ENCODE measurements at regions not wholly inside any gene's neighbourhood (a gene's known extent, or its start where the extent isn't known, plus 50 kb on each side); places are given as distances from the start of the nearest gene placed in this dataset.
"Not testable (repeated sequence)": the region's sequence is repeated elsewhere in the genome, so short reads cannot be mapped to it uniquely, and the experiment has no call there.

DNA sequence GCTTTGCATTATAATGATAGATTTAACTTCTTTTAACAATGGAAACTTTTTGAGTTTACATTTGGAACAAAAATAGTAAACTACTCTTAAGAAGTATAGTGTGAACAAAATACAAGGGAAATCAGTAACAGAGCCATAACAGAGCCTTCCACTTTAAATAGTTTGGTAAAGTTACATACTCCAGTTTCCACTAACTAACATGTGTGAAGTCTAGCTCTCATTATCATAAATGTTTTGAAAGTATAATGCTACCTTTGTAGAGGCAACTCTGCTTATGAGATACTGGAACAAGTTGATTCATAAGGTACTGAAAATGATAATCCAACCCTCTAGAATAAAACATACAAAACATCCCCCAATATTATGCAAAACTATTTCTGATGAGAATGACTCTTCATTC is 1155.1 kb upstream of the ADGRL2 start:
- no peak for DNase-seq (ENCODE audit: low read depth)

DNA sequence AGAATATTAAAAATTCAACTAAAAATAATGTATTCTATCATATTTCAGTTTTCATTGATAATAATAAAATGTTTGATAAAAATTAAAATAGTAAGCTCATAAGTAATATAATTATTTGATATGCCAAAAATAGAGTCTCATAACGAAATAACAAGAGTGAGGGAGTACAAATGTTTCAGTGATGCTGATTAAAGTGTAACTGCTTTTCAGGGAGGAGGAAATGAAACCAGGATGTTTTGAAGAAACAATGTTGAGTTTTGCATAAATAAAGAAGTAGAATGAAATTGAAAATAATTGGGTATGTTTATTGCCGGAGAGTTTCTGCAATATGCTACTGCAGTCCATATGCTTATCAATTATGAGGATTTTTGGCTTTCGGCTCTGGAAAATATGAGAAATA is 1159.8 kb upstream of the ADGRL2 start:
- DNase-seq (ENCODE audit: low read depth): no peak

DNA sequence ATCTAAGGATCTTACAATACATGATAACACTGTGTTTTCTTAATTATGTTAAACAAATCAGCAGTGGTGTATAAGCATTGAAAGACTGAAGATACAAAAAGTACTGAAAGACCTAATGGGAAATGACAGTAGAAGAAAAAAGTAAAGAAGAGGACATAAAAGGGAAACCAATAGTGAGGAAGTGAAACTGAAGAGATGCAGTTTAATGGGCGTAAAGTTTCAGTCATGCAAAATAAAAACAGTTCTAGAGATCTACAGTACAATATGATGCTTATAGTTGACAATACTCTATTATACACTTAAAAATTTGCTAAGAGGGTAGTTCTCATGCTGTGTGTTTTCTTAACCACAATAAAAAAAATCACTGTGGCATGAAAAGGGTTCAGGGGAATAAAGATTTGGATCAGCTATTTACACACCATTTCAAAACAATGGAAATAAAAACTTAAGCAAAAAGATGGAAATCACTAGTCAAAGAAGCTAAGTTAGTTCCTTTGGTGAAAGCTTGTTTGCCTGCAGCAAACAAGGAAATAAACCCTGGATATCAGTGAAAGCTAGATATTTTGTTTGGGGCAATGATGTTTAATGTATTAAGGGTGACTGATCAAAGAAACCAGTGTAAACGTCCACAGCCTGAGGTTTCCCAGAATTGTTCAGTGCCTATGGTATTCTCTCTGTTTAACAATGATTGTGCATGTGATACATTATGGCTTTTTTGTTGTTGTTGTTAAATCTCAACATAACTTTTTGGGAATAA is 1160.8 kb upstream of the ADGRL2 start:
- no peak for DNase-seq (ENCODE audit: low read depth)

DNA sequence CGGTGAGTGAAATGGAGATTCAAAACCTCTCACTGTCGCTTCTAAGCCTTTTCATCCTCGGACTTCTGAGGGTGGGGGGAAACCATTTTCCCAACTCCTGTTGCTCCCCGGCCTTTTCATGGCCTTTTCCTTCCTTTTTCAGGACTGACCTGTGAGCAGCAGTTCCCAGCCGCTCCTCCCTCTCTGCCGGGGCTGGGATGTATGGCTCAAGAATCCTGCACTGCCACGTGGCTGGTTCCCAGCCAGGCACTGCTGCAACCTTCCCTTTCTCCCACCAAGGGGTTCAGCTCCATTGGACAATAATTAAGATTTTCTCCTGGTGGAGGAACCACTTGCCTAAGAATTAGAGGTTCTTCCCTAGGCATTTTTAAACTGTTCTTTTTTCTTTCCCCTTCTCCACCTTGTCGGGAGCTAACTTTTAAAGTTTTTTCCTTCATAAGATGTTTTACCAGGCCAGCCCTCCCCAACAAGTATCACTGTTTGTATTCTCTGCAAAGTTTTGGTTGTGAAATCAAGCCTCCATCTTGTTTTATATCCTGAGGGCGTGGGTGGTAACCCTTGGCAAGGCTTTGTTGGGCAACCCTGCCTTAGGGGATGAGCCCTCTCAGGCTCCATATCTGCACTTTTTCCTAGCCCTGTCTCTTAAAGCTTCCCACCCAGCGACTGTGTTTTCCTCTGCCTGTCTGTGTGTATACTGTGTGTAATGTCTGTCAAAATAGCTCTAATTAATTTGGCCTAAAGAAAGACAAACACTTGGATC is 1166.6 kb upstream of the ADGRL2 start:
- no peak for DNase-seq (ENCODE audit: low read depth)

DNA sequence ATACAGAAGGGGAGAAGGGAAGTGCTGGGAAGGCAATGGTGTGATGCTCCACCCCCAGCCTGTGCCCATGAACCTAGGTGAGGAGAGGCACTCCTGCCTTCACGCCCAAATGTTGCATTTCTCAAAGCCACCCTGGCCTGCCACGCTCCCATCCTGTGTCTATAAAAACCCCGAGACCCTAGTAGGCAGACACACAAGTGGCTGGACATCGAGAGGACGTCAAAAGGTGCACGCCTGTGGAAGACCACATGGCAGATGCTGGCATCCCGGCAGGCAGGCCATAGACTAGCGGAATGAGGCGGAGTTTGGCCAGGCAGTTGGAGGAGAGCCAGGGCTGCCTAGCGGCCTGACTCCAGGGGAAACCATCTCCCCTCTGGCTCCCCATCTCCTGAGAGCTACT is 1168.5 kb upstream of the ADGRL2 start:
- no peak for DNase-seq (ENCODE audit: low read depth)

DNA sequence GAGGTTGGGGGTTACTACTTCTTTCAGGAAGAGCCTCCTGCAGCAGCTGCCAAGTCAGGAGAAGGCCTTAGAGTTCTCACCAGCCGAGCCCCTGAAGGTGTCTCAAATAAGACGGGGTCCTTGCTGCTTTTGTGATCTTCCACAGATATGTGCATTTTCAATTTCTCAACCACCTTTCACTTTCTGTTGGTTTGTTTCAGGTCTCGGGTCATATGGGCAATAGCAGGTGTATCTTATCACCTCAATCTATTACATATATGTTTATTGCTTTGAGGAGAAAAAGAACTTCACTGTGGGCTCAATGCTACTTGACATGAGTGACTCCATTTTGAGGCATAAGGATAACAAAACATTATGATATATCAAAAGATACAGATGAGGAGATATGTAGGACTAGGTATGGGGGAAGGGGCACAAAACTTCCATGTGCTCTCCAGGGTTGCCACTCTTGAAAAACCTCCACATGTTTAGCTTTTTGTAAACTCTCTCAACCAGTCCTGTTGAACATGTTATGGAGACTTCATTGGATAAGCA is 1171.4 kb upstream of the ADGRL2 start:
- DNase-seq (ENCODE audit: low read depth): no peak

DNA sequence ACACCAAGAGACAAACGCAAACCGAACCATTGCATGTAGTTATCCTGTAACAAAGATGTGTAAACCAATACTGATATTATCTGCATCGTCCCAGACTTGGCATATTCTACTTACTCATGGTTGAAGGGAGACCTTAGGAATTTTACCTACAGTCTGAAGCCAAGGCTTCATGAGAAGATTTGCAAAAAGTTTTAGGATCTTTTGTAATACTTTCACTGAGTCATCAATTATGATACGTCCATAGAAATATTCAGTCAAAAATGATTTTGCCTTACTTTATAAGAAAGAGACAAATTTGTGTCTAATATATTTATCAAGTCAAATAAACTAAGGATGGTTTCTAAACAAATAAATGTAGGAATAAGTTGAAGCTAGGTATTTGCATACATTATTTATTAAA is 1176.1 kb upstream of the ADGRL2 start:
- DNase-seq (ENCODE audit: low read depth): no peak

DNA sequence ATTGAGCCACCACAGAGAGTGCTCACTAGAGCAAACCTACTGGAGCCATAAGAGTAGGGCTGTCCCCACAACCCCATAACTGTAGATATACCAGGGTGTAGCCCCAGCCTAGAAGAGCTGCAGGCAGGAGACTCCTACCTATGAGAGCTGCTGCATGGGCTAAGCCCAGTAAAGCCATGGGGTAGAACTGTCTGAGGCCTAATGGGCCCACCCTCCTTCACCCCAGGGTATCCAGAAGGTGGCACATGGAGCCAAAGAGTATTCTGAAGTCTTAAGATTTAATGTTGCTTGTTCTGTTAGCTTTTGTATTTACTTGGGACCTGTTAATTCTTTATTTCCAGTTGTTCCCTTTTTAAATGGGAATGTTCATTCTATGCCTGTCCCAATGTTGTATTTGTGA is 1193.7 kb upstream of the ADGRL2 start:
- DNase-seq (ENCODE audit: low read depth): no peak

DNA sequence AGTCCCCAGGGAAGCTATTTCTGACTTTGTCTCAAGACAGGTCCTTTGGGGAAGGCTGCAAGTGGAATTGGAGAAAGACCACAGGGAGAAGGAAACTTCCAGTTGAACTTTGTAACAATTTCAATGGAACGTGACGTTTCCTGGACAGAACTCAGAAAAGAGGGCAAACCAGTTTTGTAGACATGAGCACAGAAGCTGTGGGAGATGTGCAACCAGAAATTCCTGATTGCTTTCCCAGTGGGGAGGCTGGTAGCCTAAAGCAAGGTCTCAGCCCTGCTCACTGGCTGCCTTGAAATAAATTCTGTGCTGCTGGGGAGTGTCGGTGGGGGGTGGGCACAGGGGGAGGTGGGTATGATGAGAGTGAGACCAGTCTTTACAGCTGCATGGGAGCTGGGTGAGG is 1206.7 kb upstream of the ADGRL2 start:
- DNase-seq (ENCODE audit: low read depth): no peak

DNA sequence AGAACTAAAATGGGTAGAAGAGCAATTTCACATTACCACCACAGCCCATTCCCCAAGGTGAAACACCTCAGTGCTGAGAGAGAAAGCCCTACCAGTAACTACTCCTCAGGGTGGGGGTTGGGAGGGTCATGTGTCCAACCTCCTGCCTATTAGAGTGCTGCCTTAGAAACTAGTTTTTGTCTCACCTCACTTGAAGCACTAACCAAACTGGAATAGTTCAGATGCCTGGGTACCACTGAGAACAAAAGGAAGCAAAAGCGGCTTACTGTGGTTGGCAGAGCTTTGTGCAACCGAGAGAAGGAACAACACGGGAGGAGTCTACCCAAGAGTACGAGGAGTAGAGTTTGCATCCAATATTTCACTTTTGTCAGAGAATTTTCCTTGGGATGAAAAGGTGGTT is 1207.5 kb upstream of the ADGRL2 start:
- DNase-seq (ENCODE audit: low read depth): no peak

DNA sequence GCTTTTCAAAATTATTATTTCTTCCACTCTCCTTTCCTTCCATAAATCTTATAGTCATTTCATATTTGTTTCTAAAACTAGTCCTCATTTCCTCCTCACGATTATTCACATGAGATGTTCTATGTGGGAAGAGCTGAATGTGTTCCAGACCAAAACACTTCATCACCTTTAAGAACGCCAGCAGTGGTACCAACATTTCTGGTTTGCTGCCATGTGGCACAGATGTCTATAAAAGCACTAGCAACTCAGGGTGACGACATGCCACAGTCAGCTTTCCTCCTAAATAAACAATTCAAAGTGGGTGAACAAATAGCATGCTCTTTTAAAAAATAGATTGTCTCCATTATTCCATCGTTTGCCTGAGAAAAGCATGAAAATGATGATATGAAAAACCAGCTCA is 1217.8 kb upstream of the ADGRL2 start:
- peak; percentile 1 for DNase-seq (ENCODE audit: low read depth)

DNA sequence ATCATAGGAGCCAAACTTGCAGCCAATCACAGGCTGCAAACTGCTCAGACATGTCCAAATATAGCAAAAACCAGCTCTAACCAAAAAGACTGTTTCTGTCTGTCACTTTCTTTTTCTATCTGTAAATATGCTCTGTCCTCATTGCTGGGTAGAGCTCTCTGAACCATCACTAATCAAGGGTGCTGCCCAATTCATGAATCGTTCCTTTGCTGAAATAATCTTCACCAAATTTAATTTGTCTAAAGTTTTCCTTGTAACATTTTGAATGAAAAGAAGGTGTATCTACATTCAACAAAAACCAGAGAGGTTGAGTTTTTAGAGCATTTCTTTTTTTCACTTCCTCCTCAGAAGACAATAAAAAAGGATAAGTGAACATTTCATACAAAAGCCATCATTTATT is 1221.7 kb upstream of the ADGRL2 start:
- DNase-seq (ENCODE audit: low read depth): no peak

DNA sequence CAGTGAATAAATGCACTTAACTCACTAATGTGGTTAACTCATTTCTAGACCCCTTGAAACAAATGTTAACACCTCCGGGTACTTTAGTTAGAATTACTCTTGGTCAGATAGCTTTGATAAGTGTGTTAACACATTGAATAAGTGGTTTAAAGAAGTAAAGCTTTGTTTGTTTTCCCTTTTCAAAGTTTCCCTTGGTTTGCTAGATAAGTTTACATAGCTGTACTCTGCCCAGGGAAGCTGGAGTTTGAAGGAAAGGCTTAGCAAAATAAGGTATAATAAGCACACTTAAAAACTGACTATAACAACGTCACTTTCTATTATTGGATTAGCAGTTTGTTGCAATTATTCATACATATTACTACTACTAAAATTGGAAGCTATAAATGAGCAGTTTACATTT is 1233.9 kb upstream of the ADGRL2 start:
- DNase-seq (ENCODE audit: low read depth): no peak

DNA sequence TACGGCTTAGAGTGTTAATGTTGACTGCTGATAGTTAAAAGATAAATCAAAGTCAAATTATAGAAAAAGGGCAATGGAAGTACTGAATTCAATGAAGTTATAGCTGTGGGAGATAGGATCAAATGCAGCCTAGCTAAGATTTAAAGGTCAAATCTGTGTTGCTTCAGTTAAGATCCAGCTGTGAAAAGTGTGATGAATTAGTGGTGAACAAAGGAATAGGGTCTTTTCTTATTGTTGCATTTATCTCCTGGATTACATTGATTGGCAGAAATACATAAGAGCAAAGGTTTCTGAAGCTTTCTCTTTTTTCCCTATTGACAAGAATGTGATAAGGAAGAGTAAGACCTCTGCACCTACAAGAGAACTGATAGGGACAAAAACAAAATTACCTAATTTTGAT is 1234.6 kb upstream of the ADGRL2 start:
- no peak for DNase-seq (ENCODE audit: low read depth)

DNA sequence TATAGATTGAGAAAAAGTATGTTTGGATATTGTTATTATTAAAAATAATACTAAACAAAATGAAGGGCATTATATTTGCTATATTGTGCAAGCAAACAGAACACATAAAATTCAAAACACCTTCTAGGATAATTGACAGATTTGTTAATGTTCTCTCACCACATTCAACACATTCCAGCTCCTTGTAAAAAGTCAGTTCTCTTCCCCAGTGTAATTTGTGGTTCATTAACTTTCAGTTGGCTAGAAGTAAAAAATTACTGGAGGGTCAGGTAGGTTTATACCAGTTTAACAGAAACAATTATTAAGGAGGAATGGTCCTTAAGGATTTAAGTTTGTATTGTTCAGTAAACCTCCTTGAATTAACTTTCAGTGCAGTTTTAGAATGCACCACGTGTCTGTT is 1235.3 kb upstream of the ADGRL2 start:
- DNase-seq (ENCODE audit: low read depth): no peak

DNA sequence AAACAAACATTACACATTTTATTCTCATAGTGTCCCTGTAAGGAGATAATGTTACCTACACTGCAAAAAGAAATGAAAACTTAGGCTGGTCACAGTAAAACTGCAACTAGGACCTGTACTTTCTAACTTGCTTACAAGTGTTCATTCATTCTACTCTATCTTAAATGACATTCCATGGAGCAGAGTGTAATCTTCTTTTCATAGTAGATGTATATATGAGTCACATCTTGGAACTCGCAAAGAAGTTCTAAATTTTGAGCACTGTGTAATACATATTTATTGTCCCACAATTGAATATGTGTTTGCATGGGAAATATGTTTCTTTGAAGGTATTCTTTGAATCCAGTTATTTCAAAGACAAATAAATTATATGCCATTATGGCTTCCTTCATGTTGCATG is 1258.5 kb upstream of the ADGRL2 start:
- no peak for DNase-seq (ENCODE audit: low read depth)

DNA sequence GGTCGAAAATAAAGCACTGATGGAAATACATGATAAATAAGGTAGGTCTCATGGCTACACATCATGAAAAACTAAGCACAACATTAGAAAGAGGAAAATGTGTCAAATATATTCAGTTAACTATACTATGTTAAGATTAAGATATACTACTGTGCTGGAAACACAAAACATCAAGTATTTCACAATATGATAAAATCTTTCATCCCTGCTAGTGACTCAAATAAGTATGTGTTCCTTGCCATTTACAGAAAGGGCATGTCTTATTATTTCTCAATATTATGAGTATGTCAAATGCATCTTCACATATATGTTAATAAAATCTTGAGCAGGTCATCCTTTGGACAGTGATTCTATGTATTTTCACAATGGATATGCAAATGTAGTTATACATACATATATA is 1260.1 kb upstream of the ADGRL2 start:
- DNase-seq (ENCODE audit: low read depth): no peak

DNA sequence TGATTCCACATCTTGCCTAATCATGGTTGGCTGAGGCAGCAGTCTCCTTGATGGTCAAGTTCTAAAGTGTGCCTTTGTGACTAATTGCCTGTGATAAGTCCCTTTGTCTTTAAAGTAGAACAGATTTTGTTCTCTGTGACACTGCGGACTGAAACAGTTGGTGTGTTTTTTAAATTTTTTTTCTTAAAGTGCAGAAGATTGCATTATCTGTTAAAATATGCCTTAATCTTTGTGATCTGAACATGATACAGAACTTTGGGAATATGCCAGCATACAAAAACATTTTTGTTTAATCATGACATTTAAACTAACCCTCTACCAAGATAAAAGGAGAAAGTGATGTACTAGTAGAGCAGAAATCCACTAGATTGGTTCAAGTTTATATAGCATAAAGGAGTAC is 1260.6 kb upstream of the ADGRL2 start:
- no peak for DNase-seq (ENCODE audit: low read depth)

DNA sequence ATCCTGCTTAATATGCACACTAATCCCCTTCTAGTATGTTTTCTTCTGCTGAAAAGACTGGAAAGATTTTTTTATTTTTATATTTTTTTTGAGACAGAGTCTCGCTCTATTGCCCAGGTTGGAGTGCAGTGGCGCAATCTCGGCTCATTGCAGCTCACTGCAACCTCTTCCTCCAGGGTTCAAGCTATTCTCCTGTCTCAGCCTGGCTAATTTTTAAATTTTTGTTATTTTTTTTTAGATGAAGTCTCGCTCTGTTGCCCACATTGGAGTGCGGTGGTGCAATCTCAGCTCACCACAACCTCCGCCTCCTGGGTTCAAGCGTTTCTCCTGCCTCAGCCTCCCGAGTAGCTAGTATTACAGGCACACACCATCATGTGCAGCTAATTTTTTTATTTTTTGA is 1261.4 kb upstream of the ADGRL2 start:
- DNase-seq (ENCODE audit: low read depth): not testable (repeated sequence)

DNA sequence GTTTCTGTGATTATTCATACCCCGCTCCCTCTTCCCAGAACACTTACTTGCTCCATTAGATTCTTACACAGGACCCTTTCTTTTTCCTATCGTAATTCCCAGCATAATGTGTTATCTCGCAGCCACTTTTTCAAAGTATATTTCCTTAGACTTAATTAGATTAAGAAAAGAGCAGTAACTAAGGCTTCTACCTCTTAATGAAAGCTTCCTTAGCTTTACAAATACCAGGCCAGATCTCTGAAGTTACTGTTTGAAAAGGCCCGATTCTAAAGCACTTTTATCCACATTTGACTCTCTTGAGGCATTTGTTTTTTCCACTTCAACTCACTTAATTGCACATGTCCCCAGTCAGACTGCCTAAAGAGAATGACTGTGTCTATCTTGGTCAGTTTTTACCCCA is 1264.3 kb upstream of the ADGRL2 start:
- no peak for DNase-seq (ENCODE audit: low read depth)

DNA sequence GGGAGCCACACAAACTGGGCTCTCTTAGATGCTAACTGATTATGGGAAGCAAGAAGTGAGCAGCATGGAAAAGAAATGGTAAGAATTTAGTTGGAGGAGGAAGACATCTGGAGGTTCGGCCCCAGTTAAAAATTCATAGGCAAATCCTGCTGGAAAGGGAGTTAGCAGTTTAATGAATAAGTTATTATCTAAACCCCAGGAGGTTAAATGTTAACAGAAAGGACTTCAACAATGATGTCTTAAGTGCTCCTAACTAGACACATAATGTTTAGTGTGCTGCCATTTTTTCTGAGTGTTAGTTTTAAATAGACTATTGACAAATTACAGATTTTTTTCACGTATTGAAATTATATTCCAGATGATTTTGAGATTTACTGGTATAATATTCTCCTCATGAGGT is 1265.3 kb upstream of the ADGRL2 start:
- DNase-seq (ENCODE audit: low read depth): no peak

DNA sequence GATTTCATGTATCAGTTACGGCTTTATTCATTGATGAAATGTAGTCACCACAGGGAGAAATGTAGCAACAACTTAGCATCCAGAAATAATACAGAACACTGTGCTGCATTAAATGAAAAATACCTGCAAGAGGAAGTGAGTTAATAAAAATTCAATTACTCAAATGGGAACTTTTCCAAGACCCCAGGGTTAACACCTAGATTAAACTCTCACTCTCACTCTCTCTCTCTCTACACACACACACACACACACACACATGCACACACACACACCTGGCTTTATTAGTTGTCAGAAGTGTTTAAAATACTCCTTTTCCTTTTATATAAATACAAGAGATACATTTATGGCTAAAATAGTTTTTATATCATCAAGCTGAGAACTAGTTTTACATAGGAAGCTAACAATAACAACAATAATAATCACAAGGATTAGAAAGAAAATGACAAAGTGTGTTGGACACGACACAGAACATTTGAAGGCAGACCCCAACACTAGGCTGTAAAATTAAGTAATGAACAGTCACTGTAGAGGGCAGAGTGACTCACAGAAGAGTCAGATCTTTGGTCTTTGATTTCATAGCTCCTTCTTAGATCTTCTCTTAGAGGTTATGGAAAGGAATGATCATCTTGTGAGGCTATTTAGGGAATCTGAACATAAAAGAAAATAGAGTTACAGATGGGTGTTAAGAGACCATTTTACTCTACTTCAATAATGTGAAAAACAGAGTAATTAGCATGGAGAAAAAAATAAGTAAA is 1266.0 kb upstream of the ADGRL2 start:
- DNase-seq (ENCODE audit: low read depth): no peak
